WTC11 (cell line): ENCODE measurements at regions not wholly inside any gene's neighbourhood (a gene's known extent, or its start where the extent isn't known, plus 50 kb on each side); places are given as distances from the start of the nearest gene placed in this dataset.

ENCODE experiments used
- ATAC-seq: fragments of 200-7000 bp; cut with Tn5 transposase; 2 replicates; pipeline ENCODE4 v1.10.0; 2021; ENCODE audit warnings: mild to moderate bottlenecking, moderate library complexity
- CTCF ChIA-PET: fragments of 300-600 bp; sonication (Branson Sonifier 250); formaldehyde crosslinking; loops from one replicate; lab custom pipeline; 2021; ENCODE audit warnings: antibody characterized with exemption; lab: Charles Lee
- POLR2A ChIA-PET: fragments of 350-600 bp; sonication (Branson Sonifier 250); formaldehyde crosslinking; loops from one replicate; lab custom pipeline; 2021; ENCODE audit warnings: antibody characterized with exemption; lab: Charles Lee
- DNase-seq: peaks from one replicate; pipeline ENCODE4 v3.0.0; 2021; ENCODE audit warnings: low spot score
- H3K27ac Mint-ChIP-seq: 2 replicates; pipeline ENCODE4 v1.8.0; 2021; ENCODE audit warnings: mixed read lengths
- H3K27me3 Mint-ChIP-seq: 2 replicates; pipeline ENCODE4 v1.8.0; 2021; ENCODE audit warnings: low read depth, mild to moderate bottlenecking, moderate library complexity, mixed read lengths
- H3K36me3 Mint-ChIP-seq: 2 replicates; pipeline ENCODE4 v1.8.0; 2021; ENCODE audit warnings: mixed read lengths
- H3K4me1 Mint-ChIP-seq: 2 replicates; pipeline ENCODE4 v1.8.0; 2022; ENCODE audit warnings: mixed read lengths
- H3K4me3 Mint-ChIP-seq: 2 replicates; pipeline ENCODE4 v1.8.0; 2021; ENCODE audit warnings: mild to moderate bottlenecking, moderate library complexity, mixed read lengths
- H3K9me3 Mint-ChIP-seq: 2 replicates; pipeline ENCODE4 v1.8.0; 2021; ENCODE audit warnings: mixed read lengths
- ATF1 ChIP-seq: sonication (generic); formaldehyde crosslinking; IDR thresholded peaks from 2 replicates; pipeline ENCODE4 v1.8.1; 2023; ENCODE audit warnings: mild to moderate bottlenecking, moderate library complexity, missing genetic modification reagents
- ELF4 ChIP-seq: sonication (generic); formaldehyde crosslinking; IDR thresholded peaks from 2 replicates; pipeline ENCODE4 v1.8.1; 2022; ENCODE audit warnings: low read depth, mild to moderate bottlenecking, moderate library complexity, missing genetic modification reagents
- ESRRA ChIP-seq: sonication (generic); formaldehyde crosslinking; IDR thresholded peaks from 2 replicates; pipeline ENCODE4 v1.8.1; 2022; ENCODE audit warnings: mild to moderate bottlenecking, missing genetic modification reagents, borderline replicate concordance
- FOXK1 ChIP-seq: sonication (generic); formaldehyde crosslinking; IDR thresholded peaks from 2 replicates; pipeline ENCODE4 v1.8.0; 2022; ENCODE audit warnings: mild to moderate bottlenecking, moderate library complexity, missing genetic modification reagents
- JAZF1 ChIP-seq: fragments of 250-450 bp; sonication (Bioruptor Pico); IDR thresholded peaks from 2 replicates; pipeline ENCODE4 v1.9.0; 2021; ENCODE audit warnings: moderate library complexity, mild to moderate bottlenecking, inconsistent platforms
- NFE2L1 ChIP-seq: sonication (generic); formaldehyde crosslinking; IDR thresholded peaks from 2 replicates; pipeline ENCODE4 v1.8.1; 2023; ENCODE audit warnings: missing genetic modification reagents
- NR3C1 ChIP-seq: sonication (generic); formaldehyde crosslinking; conservative IDR thresholded peaks from 2 replicates; pipeline ENCODE4 v1.8.1; 2023; ENCODE audit warnings: low read depth, mild to moderate bottlenecking, missing genetic modification reagents
- SMAD3 ChIP-seq: sonication (generic); formaldehyde crosslinking; IDR thresholded peaks from 2 replicates; pipeline ENCODE4 v1.8.0; 2022; ENCODE audit warnings: missing genetic modification reagents, mild to moderate bottlenecking, borderline replicate concordance
- ZBTB43 ChIP-seq: sonication (generic); formaldehyde crosslinking; IDR thresholded peaks from 2 replicates; pipeline ENCODE4 v1.8.1; 2023; ENCODE audit warnings: mild to moderate bottlenecking, missing genetic modification reagents
- ZNF219 ChIP-seq: sonication (generic); formaldehyde crosslinking; IDR thresholded peaks from 2 replicates; pipeline ENCODE4 v1.8.0; 2023; ENCODE audit warnings: missing genetic modification reagents, mild to moderate bottlenecking, borderline replicate concordance
- ZNF671 ChIP-seq: fragments of 250-450 bp; sonication (Bioruptor Pico); IDR thresholded peaks from 2 replicates; pipeline ENCODE4 v1.8.0; 2021; ENCODE audit warnings: mild to moderate bottlenecking
- TF ChIP-seq, protein P1 (sequence below): sonication (generic); formaldehyde crosslinking; conservative IDR thresholded peaks from 2 replicates; pipeline ENCODE4 v1.8.1; 2023; ENCODE audit warnings: mild to moderate bottlenecking, low read depth, missing genetic modification reagents, moderate library complexity
- TF ChIP-seq, protein P2 (sequence below): sonication (generic); formaldehyde crosslinking; IDR thresholded peaks from 2 replicates; pipeline ENCODE4 v1.8.1; 2022; ENCODE audit warnings: mild to moderate bottlenecking, moderate library complexity, missing genetic modification reagents
- TF ChIP-seq, protein P3 (sequence below): sonication (generic); formaldehyde crosslinking; IDR thresholded peaks from 2 replicates; pipeline ENCODE4 v1.8.0; 2022; ENCODE audit warnings: mild to moderate bottlenecking, missing genetic modification reagents
- TF ChIP-seq, protein P4 (sequence below): sonication (generic); formaldehyde crosslinking; IDR thresholded peaks from 2 replicates; pipeline ENCODE4 v1.8.1; 2022; ENCODE audit warnings: mild to moderate bottlenecking, missing genetic modification reagents, moderate library complexity, borderline replicate concordance
- TF ChIP-seq, protein P5 (sequence below): fragments of 200-600 bp; IDR thresholded peaks from 2 replicates; pipeline ENCODE4 v1.8.0; 2022; ENCODE audit warnings: antibody characterized with exemption

GRCh38 chr14:101506211-101506925, 54.9 kb upstream of the DIO3 start (continued):
- TF ChIP-seq ZBTB43 (CRISPR knock-in tag) = no peak

DNA sequence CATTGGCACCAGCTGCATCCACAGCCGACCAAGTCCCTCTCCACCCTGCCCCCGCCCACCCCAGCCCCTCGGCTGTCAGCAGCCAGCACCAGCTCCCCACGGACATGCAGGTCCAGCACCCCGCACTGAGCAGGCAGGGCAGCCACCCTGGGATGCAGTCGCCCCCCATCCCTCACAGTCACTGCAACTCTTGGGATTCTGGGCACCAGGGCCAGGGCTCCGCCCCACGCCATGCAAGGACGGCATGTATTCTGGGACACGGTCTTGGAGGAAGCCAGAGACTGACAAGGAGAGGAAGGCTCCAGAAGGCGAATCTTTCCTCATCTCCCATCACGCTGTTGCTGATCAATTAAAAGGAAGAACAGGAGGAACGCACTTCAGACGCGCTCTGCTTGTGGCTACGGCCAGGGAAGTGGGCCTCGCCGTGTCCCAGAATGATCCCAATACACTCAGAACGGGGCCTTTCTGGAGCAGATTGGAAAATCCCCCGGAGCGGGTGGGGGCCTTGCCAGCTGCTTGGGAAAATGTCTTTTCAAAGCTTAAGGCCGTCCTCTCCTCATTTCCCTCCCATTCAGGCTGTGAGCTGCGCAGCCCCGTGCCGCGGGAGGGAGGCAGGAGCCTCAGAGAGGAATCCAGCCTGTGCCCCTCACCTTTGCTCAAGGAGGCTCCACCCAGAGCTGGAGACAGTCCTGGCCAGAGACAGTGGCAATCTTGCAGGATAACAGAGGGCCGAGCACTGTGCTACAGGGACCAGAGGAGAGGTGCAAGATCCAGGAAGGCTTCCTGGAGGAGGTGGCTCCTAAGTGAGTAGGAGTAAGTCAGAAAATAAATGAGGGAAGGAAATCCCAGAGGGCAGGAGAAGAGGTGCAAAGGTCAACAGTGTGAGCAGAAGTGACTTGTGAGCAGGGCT, 54.1 kb upstream of the DIO3 start:
- no peak overlapping the region for H3K4me3 Mint-ChIP-seq
- H3K36me3 Mint-ChIP-seq = no peaks in the 10 kb centered on the region
- TF ChIP-seq, protein P1, sequence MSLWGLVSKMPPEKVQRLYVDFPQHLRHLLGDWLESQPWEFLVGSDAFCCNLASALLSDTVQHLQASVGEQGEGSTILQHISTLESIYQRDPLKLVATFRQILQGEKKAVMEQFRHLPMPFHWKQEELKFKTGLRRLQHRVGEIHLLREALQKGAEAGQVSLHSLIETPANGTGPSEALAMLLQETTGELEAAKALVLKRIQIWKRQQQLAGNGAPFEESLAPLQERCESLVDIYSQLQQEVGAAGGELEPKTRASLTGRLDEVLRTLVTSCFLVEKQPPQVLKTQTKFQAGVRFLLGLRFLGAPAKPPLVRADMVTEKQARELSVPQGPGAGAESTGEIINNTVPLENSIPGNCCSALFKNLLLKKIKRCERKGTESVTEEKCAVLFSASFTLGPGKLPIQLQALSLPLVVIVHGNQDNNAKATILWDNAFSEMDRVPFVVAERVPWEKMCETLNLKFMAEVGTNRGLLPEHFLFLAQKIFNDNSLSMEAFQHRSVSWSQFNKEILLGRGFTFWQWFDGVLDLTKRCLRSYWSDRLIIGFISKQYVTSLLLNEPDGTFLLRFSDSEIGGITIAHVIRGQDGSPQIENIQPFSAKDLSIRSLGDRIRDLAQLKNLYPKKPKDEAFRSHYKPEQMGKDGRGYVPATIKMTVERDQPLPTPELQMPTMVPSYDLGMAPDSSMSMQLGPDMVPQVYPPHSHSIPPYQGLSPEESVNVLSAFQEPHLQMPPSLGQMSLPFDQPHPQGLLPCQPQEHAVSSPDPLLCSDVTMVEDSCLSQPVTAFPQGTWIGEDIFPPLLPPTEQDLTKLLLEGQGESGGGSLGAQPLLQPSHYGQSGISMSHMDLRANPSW (CRISPR knock-in tag) = no peak
- TF ChIP-seq ESRRA (CRISPR knock-in tag) = no peak
- TF ChIP-seq, all 79 proteins: peak for 0
- POLR2A ChIA-PET = no interaction called here
- no peaks in the 10 kb centered on the region; the same call in 1 of the 2 replicates for H3K27me3 Mint-ChIP-seq
- H3K9me3 Mint-ChIP-seq = no peaks in the 10 kb centered on the region
- DNase-seq (peak; percentile 7), ATAC-seq (no peak)
- CTCF ChIA-PET = interaction anchor here (0.6 kb wide), 1 partner anchor 1408 kb away, joined by 3 read pairs; no protein-coding TSS in a partner anchor
- H3K4me1 Mint-ChIP-seq = 0 out of 2 replicates have a peak, but pooled peaks cover 2% of the 10 kb centered on the region
- H3K27ac Mint-ChIP-seq = no peak overlapping the region

DNA sequence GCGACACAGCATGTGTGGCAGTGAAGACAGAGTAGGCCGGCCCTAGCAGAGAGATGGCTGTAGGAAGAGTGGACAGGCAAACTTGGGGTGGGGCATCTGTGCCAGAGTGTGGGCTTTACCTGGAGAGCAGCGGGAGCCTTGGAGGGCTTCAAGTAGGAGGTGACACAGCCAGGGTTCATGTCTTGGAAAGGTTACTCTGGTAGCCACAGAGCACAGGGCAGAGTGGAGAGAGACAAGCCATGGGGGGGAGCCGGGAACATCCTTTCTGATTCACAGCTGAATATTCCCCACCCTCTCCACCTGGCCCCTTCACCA, 53.5 kb upstream of the DIO3 start:
- no peak for DNase-seq
- POLR2A ChIA-PET = no interaction called here
- H3K36me3 Mint-ChIP-seq = no peaks in the 10 kb centered on the region

GRCh38 chr14:101508196-101508947, 52.9 kb upstream of the DIO3 start:
- no peak overlapping the region for H3K27ac Mint-ChIP-seq
- POLR2A ChIA-PET = no interaction called here
- no peak overlapping the region for H3K4me3 Mint-ChIP-seq
- no peaks in the 10 kb centered on the region; the same call in 1 of the 2 replicates for H3K27me3 Mint-ChIP-seq
- CTCF ChIA-PET = no interaction called here
- no peaks in the 10 kb centered on the region for H3K9me3 Mint-ChIP-seq
- 0 out of 2 replicates have a peak, but pooled peaks cover 2% of the 10 kb centered on the region for H3K4me1 Mint-ChIP-seq
- ATAC-seq = no peak
- no peak for DNase-seq
- no peaks in the 10 kb centered on the region for H3K36me3 Mint-ChIP-seq
- TF ChIP-seq, protein P2, sequence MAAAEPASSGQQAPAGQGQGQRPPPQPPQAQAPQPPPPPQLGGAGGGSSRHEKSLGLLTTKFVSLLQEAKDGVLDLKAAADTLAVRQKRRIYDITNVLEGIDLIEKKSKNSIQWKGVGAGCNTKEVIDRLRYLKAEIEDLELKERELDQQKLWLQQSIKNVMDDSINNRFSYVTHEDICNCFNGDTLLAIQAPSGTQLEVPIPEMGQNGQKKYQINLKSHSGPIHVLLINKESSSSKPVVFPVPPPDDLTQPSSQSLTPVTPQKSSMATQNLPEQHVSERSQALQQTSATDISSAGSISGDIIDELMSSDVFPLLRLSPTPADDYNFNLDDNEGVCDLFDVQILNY (CRISPR knock-in tag) = no peak
- TF ChIP-seq ESRRA (CRISPR knock-in tag) (no peak), NFE2L1 (CRISPR knock-in tag) (no peak), ELF4 (CRISPR knock-in tag) (no peak), FOXK1 (CRISPR knock-in tag) (no peak), ZNF219 (CRISPR knock-in tag) (no peak), SMAD3 (CRISPR knock-in tag) (no peak), JAZF1 (no peak), ZNF671 (no peak)
- TF ChIP-seq, protein P3, sequence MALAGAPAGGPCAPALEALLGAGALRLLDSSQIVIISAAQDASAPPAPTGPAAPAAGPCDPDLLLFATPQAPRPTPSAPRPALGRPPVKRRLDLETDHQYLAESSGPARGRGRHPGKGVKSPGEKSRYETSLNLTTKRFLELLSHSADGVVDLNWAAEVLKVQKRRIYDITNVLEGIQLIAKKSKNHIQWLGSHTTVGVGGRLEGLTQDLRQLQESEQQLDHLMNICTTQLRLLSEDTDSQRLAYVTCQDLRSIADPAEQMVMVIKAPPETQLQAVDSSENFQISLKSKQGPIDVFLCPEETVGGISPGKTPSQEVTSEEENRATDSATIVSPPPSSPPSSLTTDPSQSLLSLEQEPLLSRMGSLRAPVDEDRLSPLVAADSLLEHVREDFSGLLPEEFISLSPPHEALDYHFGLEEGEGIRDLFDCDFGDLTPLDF (CRISPR knock-in tag) = no peak
- TF ChIP-seq, protein P4, sequence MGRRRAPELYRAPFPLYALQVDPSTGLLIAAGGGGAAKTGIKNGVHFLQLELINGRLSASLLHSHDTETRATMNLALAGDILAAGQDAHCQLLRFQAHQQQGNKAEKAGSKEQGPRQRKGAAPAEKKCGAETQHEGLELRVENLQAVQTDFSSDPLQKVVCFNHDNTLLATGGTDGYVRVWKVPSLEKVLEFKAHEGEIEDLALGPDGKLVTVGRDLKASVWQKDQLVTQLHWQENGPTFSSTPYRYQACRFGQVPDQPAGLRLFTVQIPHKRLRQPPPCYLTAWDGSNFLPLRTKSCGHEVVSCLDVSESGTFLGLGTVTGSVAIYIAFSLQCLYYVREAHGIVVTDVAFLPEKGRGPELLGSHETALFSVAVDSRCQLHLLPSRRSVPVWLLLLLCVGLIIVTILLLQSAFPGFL = no peak

More for the DNA sequence above, 53.5 kb upstream of the DIO3 start:
- Mint-ChIP-seq H3K4me1 (0 out of 2 replicates have a peak, but pooled peaks cover 2% of the 10 kb centered on the region), H3K27ac (no peak overlapping the region), H3K9me3 (no peaks in the 10 kb centered on the region), H3K27me3 (no peaks in the 10 kb centered on the region; the same call in 1 of the 2 replicates), H3K4me3 (no peak overlapping the region)
- CTCF ChIA-PET = no interaction called here
- ATAC-seq = no peak
- TF ChIP-seq ATF1 (CRISPR knock-in tag) (no peak), SMAD3 (CRISPR knock-in tag) (no peak), NR3C1 (CRISPR knock-in tag) (no peak)
- TF ChIP-seq, protein P5, sequence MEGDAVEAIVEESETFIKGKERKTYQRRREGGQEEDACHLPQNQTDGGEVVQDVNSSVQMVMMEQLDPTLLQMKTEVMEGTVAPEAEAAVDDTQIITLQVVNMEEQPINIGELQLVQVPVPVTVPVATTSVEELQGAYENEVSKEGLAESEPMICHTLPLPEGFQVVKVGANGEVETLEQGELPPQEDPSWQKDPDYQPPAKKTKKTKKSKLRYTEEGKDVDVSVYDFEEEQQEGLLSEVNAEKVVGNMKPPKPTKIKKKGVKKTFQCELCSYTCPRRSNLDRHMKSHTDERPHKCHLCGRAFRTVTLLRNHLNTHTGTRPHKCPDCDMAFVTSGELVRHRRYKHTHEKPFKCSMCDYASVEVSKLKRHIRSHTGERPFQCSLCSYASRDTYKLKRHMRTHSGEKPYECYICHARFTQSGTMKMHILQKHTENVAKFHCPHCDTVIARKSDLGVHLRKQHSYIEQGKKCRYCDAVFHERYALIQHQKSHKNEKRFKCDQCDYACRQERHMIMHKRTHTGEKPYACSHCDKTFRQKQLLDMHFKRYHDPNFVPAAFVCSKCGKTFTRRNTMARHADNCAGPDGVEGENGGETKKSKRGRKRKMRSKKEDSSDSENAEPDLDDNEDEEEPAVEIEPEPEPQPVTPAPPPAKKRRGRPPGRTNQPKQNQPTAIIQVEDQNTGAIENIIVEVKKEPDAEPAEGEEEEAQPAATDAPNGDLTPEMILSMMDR = no peak
